ENCODE measurements at regions not wholly inside any gene's neighbourhood (a gene's known extent, or its start where the extent isn't known, plus 50 kb on each side); places are given as distances from the start of the nearest gene placed in this dataset.
"Not testable (repeated sequence)": the region's sequence is repeated elsewhere in the genome, so short reads cannot be mapped to it uniquely, and the experiment has no call there.

DNA sequence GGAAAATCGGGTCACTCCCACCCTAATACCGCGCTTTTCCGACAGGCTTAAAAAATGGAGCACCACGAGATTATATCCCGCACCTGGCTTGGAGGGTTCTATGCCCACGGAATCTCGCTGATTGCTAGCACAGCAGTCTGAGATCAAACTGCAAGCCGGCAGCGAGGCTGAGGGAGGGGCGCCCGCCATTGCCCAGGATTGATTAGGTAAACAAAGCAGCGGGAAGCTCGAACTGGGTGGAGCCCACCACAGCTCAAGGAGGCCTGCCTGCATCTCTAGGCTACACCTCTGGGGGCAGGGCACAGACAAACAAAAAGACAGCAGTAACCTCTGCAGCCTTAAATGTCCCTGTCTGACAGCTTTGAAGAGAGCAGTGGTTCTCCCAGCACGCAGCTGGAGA is 88.8 kb downstream of the SLC30A10 start:
- TF ChIP-seq, protein P1, sequence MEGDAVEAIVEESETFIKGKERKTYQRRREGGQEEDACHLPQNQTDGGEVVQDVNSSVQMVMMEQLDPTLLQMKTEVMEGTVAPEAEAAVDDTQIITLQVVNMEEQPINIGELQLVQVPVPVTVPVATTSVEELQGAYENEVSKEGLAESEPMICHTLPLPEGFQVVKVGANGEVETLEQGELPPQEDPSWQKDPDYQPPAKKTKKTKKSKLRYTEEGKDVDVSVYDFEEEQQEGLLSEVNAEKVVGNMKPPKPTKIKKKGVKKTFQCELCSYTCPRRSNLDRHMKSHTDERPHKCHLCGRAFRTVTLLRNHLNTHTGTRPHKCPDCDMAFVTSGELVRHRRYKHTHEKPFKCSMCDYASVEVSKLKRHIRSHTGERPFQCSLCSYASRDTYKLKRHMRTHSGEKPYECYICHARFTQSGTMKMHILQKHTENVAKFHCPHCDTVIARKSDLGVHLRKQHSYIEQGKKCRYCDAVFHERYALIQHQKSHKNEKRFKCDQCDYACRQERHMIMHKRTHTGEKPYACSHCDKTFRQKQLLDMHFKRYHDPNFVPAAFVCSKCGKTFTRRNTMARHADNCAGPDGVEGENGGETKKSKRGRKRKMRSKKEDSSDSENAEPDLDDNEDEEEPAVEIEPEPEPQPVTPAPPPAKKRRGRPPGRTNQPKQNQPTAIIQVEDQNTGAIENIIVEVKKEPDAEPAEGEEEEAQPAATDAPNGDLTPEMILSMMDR (IDR thresholded peaks at IDR 0.05) = not testable (repeated sequence)
- TF ChIP-seq POLR2A (IDR thresholded peaks at IDR 0.05) = not testable (repeated sequence)

Data from ovary (tissue), 3 donors.